ENCODE measurements at regions not wholly inside any gene's neighbourhood (a gene's known extent, or its start where the extent isn't known, plus 50 kb on each side); places are given as distances from the start of the nearest gene placed in this dataset.
"Not testable (repeated sequence)": the region's sequence is repeated elsewhere in the genome, so short reads cannot be mapped to it uniquely, and the experiment has no call there.

DNA sequence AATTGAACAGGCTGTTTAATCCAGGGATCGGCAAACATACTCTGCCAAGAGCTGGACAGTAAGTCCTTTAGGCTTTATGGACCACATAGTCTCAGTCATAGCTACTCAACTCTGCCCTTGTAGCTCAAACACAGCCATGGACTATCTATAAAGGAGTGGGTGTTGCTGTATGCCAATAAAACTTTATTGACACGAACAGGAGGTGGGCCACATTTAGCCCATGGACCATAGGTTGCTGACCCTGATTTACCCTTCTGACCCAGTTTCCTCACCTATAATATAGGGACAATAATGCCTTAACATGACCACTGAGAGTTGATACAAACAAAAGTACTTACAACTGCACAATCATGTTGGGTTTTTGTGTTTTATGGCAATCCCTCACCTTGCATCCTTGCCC lies 257.0 kb upstream of the SDK2 start:
- DNase-seq: no peak

DNA sequence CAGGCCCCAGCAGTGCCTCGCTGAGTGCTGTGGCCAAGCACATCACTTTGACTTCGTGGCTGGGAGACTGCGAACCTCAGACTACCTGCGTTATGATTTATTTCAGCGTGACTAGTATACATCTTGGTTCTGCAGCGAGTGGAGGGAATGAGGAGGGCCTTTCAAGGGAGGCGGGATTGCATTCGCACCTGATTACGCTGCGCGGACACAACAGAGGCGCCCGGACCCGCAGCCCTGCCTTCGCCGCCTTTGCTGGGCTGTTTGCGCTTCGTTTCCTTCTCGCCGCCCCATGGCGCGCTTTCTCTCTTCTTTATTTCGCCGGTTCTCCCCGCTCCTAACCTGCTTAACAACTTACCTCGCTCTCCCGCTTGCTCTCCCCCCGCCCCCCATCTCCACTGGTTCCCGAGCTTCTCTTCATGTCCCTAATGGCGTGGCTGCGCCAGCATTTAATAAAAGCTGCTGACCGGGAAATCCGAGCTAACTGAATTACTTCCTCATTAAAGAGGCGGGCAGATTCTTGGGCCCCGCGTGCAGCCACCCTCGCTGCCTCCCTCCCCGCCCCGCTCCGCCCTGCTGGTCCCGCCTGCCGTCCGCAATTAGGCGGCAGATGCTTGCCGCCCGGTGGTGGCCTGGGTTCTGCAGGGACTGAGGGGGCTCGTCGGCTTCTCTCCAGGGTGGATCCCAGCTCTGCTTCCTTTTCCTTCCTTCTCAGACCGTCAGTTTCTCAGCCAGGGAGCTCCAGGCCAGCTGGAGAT lies 257.6 kb upstream of the SDK2 start:
- DNase-seq: no peak

DNA sequence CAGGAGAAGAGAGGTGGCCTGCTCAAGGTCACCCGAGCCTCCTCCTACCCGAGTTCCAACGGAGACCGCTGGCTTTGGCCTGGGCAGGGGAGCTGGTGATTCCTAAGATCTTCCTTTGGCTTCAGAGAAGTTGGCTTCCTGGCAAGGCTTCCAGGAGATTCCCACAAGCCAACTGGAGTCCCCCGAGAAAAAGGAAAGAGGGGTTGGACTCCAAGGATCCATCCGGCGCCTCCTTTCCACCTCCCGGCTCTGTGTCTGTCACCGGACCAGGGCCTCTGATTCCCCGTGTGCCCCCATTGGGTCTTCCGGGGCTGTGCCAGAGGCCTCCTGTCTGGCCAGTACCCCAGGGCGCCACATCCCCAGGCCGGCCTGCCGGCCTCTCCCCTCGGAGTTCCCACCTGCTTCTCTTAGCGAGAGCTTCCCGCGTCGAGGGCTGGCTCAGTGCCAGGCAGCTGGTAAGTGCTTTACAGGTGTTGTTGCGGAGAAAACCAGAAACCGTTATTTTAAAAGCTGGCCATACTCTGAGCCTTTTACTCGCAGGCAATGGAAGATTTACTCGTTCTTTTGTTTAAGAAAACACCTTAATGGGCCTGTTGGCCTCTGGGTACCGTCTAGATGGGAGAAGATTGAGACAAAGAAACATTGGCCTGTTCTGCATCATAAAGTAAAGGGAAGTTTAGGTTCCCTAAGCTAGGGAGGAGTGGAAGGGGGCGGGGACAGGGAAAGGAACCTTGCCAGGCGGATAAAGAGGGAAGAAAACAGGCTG lies 258.4 kb upstream of the SDK2 start:
- DNase-seq: no peak

DNA sequence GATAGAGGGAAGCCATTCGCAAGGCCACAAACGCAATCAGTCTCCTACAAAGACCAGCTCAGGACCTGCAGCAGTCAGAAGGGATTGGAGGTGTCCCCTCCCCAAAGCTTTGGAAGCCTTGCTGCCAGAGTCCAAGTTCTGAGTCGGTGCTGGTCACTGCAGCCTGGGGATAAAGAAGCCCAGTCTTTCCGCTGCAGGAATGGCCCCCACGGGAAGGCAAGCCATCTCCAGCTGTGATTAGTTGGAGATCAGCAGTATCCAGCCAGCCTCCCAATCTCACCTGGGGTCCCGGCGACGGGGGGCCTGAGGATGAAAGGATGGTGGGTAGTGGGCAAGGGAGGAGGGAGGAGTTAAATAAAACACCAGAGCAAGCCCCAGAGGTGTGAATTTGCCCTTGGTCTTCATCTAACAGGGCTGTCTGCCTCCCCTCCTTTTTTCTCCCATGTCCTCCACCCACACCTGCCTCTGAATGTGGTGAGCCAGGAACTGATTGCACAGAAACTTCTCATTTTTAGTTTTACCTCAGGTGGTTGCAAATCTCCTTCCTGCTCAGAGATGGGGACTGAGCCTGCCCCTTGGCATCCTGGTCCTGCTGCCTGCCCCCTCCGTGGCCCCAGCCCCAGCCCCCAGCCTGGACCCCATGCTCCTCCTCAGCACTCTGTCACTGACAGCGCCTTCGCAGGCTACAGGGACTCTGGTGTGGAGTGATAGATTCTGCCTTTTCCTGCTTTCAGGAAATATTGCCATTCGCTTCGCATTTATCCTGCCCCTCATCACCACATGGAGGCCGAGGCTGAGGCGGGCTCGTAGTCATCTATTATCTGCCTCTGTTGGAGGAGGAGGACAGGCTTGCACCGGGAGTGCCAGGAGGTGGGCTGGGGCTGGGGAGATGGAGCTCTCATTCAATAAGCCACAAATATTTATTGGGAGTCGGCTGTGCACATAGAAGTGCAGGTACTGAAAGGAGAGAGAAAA lies 262.9 kb upstream of the SDK2 start:
- DNase-seq: no peak

DNA sequence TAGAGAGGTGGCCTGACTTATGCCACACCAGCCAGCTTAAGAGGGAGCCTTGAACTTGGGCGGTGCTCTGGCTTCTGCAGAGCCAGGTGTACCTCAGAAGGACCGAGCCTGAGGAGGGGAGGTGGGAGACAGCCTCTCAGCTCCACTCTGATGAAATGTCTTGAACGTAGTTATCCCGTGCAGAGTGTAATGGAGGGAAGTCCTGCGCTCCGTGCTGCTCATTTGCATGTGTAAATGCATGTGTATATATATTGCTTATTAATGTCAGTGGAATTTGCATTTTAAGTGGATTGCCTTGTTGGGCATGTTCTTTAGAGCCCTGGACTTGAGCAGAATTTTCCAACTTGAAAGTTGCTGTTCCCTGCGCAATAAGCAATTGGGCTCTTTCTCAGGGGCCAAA lies 264.9 kb upstream of the SDK2 start:
- DNase-seq: no peak

DNA sequence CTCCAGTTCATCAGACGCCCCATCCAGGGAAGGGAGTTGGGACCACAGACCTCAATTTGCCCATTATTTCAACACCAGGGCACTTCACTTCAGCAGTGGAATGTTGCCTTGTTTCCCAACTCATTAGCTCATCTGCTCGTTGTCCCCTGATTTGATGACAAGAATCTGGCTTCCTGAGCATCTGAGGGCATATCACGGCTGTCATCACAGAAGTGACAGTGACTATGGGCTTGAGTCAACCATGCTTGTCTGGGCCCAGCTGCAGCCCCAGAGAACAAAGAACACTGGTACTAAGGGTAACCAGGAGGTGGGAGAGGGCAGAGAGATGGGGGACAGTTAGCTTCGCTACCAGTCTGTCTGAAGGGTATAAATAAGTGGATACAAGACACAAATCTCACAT lies 266.0 kb upstream of the SDK2 start:
- no peak for DNase-seq

DNA sequence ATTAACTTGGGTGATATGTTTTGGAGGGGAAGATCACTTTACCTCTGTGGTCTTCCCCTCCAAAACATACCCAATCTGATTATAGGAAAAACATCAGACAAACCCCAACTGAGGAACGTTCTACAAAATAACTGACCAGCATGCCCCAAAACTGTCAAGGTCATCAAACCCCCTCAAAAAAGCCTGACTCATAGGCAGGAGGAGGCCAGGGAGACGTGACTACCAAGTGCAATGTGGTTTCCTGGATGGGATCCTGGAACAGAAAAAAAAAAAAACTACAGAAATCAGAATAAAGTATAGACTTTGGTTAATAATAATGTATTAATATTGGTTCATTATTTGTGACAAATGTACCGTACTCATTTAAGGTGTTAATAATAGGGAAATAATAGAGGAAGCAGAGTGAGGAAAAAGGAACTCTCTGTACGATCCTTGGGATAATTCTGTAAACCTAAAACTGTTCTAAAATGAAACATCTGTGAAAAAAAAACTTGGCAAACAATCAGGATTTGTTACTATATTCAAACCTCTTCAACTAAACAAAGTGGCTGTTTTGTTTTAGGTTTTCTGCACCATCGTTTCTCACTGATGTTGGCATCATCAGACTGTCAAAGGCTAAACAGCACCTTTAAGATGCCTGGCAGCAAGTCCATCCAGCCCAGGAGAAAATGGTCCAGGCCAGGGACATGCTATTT lies 266.7 kb upstream of the SDK2 start:
- DNase-seq: no peak

DNA sequence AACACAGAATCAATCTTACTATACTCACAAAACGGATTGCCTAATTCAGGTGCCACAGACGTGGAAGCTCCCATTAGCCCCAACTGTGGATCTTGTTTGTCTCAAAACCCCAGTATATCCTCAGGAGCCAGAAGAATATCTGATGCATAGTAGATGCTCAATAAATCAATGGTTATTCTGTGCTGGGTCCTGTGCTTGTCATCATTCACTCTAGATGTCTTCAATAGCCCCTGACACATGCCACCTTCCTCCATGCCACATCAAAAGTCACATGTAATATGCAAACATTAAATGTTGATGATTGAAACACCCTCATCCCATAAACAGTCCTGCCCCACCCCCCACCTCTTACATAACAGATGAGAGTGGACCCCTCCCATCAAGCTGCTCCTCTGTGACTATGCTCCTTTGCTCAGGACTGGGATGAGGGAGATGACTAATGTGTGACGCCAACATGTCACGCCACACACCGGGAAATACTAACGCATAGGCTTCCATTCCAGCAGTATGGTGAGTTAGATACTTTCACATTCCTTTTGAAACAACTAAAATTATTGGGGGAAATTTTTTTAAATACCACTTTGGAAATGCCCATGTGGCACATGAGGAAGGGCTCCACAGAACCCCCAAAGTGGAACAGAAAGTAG lies 267.6 kb upstream of the SDK2 start:
- DNase-seq: no peak

DNA sequence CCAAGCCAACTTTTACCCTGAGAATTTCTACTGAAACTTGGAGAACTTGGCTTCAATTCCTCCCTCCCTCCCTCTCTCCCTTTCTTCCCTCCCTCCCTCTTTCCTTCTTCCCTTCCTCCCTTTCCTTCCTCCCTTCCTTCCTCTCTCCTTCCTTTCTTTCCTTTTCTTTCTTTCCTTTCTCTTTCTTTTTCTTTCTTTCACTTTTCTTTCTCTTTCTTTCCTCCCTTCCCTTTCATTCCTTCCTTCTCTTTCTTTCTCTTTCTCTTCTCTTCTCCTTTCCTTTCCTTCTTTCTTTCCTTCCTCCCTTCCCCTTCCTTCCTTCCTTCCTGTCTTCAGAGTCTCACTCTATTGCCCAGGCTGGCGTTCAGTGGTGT lies 268.1 kb upstream of the SDK2 start:
- DNase-seq: no peak

DNA sequence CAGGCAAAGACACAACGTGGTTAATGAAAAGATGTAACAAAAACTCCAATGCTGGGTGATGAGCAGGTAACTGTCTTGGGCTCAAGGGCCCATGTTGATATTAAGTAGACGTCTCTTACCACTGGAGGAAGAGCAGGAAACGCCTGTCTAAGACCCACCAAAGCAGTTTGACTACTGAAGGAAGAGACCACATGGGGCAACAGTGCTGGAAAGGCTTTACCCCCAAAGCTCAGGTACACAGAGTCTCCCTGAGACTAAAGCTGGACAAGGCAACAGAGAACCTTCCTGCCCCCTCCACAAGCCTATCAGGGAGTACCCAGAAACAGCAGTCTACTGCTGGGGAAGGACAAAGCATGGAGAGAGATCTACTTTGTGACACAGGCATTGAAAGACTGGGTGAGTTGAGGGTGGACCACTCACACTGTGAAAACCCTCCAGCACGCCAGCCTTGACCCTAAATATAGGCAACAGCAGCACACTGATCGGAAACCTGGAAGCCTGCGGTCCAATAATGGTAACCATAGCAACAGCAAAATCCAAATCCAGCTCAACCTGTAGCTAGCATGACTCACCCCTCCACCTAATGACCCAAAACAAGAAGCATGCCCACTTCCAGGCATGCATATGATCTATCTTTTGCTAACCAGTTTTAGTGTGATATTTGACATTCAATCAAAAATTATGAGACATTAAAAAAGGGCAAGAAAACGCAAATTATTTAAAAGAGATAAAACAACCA lies 270.5 kb upstream of the SDK2 start:
- no peak for DNase-seq

DNA sequence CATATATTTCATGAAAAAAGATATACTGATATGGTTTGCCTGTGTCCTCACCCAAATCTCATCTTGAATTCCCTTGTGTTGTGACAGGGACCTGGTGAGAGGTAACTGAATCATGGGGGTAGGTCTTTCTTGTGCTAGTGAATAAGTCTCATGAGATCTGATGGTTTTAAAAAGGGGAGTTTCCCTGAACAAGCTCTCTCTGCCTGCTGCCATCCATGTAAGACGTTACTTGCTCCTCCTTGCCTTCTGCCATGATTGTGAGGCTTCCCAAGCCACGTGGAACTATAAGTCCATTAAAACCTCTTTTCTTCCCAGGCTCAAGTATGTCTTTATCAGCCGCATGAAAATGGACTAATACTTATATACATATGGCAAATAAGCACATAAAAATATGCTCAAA lies 274.8 kb upstream of the SDK2 start:
- DNase-seq: not testable (repeated sequence)

DNA sequence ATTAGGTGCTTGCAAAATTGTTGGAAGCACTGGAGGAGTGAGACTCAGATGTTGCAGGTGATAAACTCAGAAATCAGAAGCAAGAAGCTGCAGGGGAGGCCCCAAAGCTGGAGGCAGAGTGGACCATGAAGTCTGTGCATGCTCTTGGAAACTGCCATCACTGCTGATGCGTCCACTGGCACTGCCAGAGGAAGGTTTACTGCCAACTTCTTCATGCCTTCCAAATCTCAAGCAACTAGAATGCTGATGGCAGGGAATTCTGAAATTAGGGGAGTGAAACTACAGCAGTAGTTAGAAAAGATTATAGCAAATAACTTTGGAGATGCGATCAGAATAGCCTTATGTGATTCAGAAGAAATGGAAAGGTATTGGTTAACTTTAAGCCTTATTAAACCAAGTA lies 277.1 kb upstream of the SDK2 start:
- DNase-seq: no peak

DNA sequence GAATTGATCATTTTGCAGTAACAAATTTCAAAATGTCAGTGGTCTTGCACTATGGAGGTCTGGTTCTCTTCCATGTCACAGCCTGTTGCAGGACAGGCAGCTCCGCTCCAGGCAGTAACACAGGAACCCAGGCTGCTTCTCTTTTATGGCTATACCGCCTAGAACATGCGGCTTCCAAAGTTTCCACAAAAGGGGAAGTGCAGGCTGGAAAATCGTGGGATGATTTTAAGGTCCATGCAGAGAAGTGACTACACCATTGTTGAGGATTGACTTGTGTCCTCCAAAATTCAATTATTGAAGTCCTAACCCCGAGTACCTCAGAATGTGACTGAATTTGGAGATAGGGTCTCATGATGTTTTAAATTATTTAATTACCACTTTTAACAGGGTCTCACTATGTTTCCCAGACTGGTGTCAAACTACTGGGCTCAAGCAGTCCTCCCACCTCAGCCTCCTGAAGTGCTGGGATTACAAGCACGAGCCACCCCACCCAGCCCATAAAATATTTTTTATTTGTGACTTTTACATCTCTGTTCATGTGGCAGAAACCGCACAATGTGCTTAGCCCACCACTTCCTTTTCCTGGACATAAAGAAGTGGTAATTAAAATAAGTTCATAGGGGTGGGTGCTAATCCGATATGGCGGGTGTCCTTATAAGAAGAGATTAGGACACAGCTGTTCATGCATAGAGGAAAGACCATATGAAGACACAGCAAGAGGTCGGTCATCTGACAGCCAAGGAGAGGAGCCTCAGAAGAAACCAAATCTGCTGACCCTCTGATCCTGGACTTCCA lies 279.2 kb upstream of the RPL38 start:
- DNase-seq: no peak

DNA sequence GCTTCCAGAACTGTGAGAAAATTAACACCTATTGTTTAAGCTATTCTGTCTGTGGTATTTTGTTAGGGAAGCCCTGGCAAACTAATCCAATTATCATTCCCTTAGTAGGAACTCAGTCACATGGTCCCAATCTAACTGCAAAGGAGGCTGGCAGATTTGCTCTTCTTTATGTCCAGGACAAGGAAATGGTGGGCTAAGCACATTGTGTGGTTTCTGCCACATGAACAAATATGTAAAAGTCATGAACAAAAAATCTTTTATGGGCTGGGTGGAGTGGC lies 278.6 kb upstream of the RPL38 start:
- no peak for DNase-seq

DNA sequence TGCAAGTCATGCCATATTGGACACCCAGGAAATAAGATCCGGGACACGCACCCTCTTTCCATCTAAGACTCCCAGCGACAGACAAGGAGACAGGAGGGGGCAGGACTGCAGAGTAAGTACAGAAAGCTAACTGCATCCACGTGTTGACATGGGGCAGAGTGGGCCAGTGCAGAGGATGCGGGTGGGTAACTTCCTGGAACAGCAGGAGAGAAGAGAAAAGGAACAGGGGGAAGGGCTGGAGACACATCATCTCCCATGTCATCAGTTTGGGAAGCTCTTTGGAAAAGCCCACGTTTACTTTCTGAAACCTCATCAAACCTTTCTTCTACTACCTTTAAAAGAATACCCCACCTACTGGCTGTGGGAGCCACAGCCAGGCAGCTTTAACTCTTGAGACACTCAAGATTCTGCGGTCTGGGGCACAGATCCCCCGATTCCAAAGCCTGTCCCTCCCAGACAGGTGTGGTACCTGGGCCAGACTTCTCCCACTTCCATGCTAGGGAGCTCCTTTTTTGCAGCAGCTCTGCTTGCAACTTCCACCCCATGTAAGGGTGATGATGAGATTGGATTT lies 273.5 kb upstream of the RPL38 start:
- no peak for DNase-seq

DNA sequence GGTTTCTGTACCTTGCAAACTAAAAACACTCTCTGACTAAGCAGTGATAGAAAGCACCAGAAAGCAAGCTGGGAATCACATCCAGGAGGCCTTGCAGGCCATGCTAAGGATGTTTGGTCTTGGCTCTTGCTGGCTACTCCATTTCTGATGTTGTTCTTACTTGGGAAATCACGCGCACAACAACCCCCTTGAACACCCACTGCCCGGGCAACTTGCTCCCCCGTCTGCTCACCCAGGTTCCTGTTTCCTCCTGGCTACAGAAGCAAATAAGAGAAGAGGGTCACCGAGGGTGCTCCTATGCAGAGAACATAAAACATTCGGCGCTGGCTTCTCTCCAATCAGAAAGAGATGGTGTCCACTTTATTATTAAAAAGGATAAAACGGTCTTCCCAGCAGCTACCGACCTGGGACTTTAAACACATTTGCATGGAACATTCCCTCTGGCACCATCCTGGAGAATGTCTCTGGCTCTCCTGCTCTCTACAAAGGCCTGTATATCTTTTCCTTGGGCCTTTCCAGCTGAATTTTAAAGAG lies 271.2 kb upstream of the RPL38 start:
- no peak for DNase-seq

DNA sequence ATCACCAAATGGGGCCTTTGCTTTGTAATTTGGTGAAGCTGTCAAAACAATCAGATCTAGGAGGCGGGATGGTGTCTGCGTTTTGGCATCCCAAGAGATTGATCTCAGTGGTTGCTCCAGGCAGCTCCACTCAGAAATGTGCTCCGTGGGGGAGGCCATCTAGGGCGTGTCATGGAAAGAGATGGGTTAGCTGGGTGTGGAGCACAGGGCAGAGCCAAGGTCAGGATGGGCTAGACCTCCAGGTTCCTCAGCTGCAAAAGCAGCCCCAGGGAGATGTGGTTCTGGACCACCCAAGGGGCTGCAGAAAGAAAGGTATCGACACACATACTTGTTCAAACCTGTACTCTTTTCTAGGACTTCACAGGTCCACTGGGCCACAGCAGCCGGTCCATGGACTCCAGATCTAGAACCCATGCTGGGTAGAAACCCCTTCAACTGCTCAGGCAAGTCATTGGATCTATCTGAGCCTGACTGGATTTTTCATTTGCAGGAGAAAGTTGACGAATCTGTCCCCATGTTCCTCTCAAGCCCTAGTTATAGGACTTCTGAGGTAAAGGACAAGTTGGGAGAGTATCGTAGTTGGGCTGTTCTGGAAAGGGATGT lies 270.2 kb upstream of the RPL38 start:
- DNase-seq: no peak

DNA sequence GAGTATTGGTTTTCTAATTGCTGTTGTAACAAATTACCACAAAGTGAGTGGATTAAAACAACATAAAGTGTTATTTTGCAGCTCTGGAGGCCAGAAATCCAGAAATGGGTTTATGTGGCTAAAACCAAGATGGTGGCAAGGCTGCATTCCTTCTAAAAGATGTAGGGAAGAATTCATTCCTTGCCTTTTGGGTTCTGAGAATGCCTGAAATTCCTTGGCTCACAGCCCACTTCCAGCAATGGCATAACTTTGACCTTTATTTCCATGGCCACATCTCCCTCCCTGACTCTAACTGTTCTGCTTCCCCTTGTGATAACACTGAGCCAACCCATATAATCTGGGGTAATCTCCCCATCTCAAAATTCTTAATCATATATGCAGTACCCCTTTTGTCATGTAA lies 269.6 kb upstream of the RPL38 start:
- DNase-seq: no peak

DNA sequence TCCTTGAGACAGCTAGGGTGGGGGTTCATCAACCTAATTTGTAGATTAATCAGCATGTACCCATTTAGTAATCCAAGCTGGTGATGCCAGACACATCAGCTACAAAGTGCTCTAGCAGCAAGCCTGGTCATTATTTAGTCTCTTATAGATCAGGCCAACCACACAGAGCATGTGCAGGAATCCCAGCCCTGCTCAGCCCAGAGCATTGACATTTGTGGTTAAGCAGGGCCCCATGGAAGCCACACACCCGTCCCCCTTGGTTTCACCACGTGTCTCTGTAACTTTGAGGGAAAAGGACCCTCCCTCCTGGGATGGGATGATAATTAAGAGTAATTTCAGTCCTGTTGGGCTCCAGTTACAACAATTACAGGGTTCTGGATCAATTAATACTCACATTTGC lies 268.8 kb upstream of the RPL38 start:
- no peak for DNase-seq
